Neural progenitor cell (in vitro differentiated cells): ENCODE measurements at regions not wholly inside any gene's neighbourhood (a gene's known extent, or its start where the extent isn't known, plus 50 kb on each side); places are given as distances from the start of the nearest gene placed in this dataset.
"Not testable (repeated sequence)": the region's sequence is repeated elsewhere in the genome, so short reads cannot be mapped to it uniquely, and the experiment has no call there.

Experiments used
- EZH2 ChIP-seq: fragments of 200-600 bp; sonication (generic); IDR thresholded peaks from 2 replicates; pipeline ENCODE4 v1.6.1; 2017; ENCODE audit warnings: antibody characterized with exemption, mild to moderate bottlenecking, moderate library complexity
- EZH2phosphoT487 ChIP-seq: fragments of 200-600 bp; sonication (generic); IDR thresholded peaks from 2 replicates; pipeline ENCODE4 v1.6.1; 2017; ENCODE audit warnings: antibody characterized with exemption
- TF ChIP-seq, protein P1 (sequence below): fragments of 200-600 bp; sonication (generic); IDR thresholded peaks from 2 replicates; pipeline ENCODE4 v1.5.1; 2017; ENCODE audit warnings: antibody characterized with exemption, mild to moderate bottlenecking

DNA sequence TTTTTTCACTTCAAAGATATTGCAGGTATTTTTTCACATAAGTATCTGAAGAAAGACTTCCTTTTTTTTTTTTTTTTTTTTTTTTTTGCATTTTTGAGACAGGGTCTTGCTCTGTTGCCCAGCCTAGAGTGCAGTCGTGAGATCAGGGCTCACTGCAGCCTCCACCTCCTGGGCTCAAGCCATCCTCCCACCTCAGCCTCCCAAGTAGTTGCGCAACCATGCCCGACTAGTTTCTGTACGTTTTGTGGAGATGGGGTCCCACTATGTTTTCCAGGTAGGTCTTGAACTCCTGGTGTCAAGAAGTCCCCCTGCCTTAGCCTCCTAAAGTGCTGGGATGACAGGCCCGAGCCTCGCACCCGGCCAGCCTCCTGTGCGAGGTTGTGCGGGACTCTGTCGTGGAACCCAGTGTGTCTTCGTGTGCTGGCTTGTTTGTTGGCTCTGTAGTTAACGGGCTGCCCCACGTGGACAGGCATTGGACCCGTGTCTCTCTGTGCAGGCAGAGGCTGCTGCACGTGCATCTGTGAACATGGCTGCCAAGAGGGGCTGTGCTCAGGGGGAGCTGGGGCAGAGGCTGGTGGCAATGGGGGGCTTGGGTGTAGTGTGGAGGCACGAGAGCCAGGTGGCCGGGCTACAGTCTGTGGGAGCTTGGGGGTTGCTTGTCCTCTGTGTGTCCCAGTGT lies 108.0 kb upstream of the CCZ1B start:
- TF ChIP-seq, protein P1, sequence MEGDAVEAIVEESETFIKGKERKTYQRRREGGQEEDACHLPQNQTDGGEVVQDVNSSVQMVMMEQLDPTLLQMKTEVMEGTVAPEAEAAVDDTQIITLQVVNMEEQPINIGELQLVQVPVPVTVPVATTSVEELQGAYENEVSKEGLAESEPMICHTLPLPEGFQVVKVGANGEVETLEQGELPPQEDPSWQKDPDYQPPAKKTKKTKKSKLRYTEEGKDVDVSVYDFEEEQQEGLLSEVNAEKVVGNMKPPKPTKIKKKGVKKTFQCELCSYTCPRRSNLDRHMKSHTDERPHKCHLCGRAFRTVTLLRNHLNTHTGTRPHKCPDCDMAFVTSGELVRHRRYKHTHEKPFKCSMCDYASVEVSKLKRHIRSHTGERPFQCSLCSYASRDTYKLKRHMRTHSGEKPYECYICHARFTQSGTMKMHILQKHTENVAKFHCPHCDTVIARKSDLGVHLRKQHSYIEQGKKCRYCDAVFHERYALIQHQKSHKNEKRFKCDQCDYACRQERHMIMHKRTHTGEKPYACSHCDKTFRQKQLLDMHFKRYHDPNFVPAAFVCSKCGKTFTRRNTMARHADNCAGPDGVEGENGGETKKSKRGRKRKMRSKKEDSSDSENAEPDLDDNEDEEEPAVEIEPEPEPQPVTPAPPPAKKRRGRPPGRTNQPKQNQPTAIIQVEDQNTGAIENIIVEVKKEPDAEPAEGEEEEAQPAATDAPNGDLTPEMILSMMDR = not testable (repeated sequence)
- TF ChIP-seq EZH2, EZH2phosphoT487: not testable (repeated sequence)
